Activated T-helper 2 cell treated with anti-CD3 and anti-CD28 coated beads, Interferon-gamma antibody, Interleukin-2, Interleukin-4, amounts not matched to agents 10 μg/mL and 5 μg/mL and 100 μg/mL, durations not matched to agents 14 hours and 24 hours and 36 hours (primary cell): ENCODE measurements at regions not wholly inside any gene's neighbourhood (a gene's known extent, or its start where the extent isn't known, plus 50 kb on each side); places are given as distances from the start of the nearest gene placed in this dataset.
A peak's percentile ranks its signal among the peaks of the same experiment; 100 is the strongest.

Source experiments
- DNase-seq: peaks from one replicate; pipeline ENCODE4 v3.0.0; 2021; ENCODE audit warnings: low spot score
- H3K27ac Mint-ChIP-seq: one replicate; pipeline ENCODE4 v1.8.0; 2021; ENCODE audit warnings: mixed read lengths
- H3K27me3 Mint-ChIP-seq: one replicate; pipeline ENCODE4 v1.8.0; 2021; ENCODE audit warnings: low read depth, mixed read lengths
- H3K36me3 Mint-ChIP-seq: one replicate; pipeline ENCODE4 v1.8.0; 2021; ENCODE audit warnings: low read depth, mixed read lengths
- H3K4me1 Mint-ChIP-seq: one replicate; pipeline ENCODE4 v1.8.0; 2021; ENCODE audit warnings: low read depth, mixed read lengths
- H3K4me3 Mint-ChIP-seq: one replicate; pipeline ENCODE4 v1.8.0; 2021; ENCODE audit warnings: low read depth, mild to moderate bottlenecking, moderate library complexity, mixed read lengths
- H3K9me3 Mint-ChIP-seq: one replicate; pipeline ENCODE4 v1.8.0; 2021; ENCODE audit warnings: mixed read lengths
- intact Hi-C: fragments of 100-400 bp; cut with micrococcal nuclease; formaldehyde crosslinking; loops from one replicate; pipeline ENCODE4 v1.15.1; 2023

DNA sequence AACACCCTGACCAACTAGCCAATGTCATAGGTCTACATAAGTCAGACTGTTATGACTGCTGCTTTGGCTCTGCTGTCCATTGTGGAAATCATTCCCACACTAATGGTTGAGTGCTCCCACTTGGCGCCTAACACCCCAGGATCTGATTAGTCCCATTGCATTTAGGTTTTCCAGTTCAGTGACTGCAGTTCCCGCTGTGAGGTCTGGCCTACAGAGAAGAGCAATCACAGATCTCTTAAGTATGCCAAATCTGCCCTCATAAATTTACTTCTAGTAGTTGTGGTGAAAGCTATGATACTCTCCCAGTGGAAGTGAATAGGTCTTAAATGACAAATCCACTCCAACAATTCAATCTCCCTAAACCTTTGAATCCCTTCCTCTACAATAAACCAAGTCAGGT is 77.3 kb upstream of the IL2 start:
- Mint-ChIP-seq H3K27ac (no peak overlapping the region), H3K4me3 (no peak overlapping the region), H3K27me3 (no peaks in the 10 kb centered on the region), H3K36me3 (peaks cover 5% of the 10 kb centered on the region), H3K4me1 (peaks cover 24% of the 10 kb centered on the region), H3K9me3 (peaks cover 20% of the 10 kb centered on the region)
- intact Hi-C loops, result no loop called here
- no peak for DNase-seq

- intact Hi-C loops, result no loop called here
- H3K27ac Mint-ChIP-seq, result no peak overlapping the region
- peaks cover 5% of the 10 kb centered on the region for H3K36me3 Mint-ChIP-seq
- H3K9me3 Mint-ChIP-seq, result peaks cover 20% of the 10 kb centered on the region
- H3K4me3 Mint-ChIP-seq, result no peak overlapping the region
- H3K27me3 Mint-ChIP-seq, result no peaks in the 10 kb centered on the region
- no peak for DNase-seq
- H3K4me1 Mint-ChIP-seq, result peaks cover 15% of the 10 kb centered on the region
Observed at GRCh38 chr4:122532766-122533165, 76.2 kb upstream of the IL2 start.

- H3K4me1 Mint-ChIP-seq, result peaks cover 9% of the 10 kb centered on the region
- H3K27ac Mint-ChIP-seq, result no peak overlapping the region
- no peaks in the 10 kb centered on the region for H3K27me3 Mint-ChIP-seq
- DNase-seq, result no peak
- H3K36me3 Mint-ChIP-seq, result peaks cover 5% of the 10 kb centered on the region
- no peak overlapping the region for H3K4me3 Mint-ChIP-seq
- intact Hi-C loops, result no loop called here
- peaks cover 20% of the 10 kb centered on the region for H3K9me3 Mint-ChIP-seq
Observed at GRCh38 chr4:122531514-122531913, 75.0 kb upstream of the IL2 start.

DNA sequence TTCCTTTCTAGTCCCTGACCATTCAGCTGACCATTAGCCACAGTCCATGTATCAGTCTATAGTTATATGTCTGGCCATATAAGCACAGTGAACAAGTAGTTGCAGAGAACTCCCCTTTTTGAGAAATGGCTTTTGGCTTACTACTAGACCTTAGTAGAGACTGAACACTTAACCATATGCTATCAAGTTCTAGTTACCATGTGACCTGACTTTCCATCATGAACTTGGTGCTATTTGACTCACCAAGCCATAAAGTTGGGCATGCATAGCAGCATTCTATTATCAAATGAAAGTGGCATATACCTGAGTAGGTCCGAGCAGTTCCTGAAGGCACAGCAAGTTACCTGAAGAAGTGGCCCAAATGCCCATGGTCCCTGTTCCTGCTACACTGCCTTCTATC is 74.5 kb upstream of the IL2 start:
- H3K27ac Mint-ChIP-seq, result no peak overlapping the region
- H3K4me1 Mint-ChIP-seq, result peaks cover 8% of the 10 kb centered on the region
- H3K36me3 Mint-ChIP-seq, result peaks cover 5% of the 10 kb centered on the region
- no peak overlapping the region for H3K4me3 Mint-ChIP-seq
- peaks cover 17% of the 10 kb centered on the region for H3K9me3 Mint-ChIP-seq
- H3K27me3 Mint-ChIP-seq, result no peaks in the 10 kb centered on the region
- DNase-seq, result no peak
- intact Hi-C loops, result no loop called here

- Mint-ChIP-seq H3K4me3 (no peak overlapping the region), H3K36me3 (peaks cover 10% of the 10 kb centered on the region), H3K27ac (no peak overlapping the region), H3K9me3 (peaks cover 12% of the 10 kb centered on the region), H3K27me3 (peaks cover 2% of the 10 kb centered on the region), H3K4me1 (peaks cover 5% of the 10 kb centered on the region)
- no peak for DNase-seq
- intact Hi-C loops, result no loop called here
Observed at GRCh38 chr4:122528879-122529278, 72.4 kb upstream of the IL2 start.

- H3K36me3 Mint-ChIP-seq, result peaks cover 10% of the 10 kb centered on the region
Observed at GRCh38 chr4:122525865-122526264, 69.3 kb upstream of the IL2 start.

GRCh38 chr4:122524176-122524575 is 67.7 kb upstream of the IL2 start:
- no peak for DNase-seq
- Mint-ChIP-seq H3K36me3 (peaks cover 10% of the 10 kb centered on the region), H3K9me3 (peaks cover 31% of the 10 kb centered on the region), H3K27me3 (peaks cover 6% of the 10 kb centered on the region), H3K4me3 (no peak overlapping the region), H3K4me1 (peaks cover 5% of the 10 kb centered on the region), H3K27ac (no peak overlapping the region)
- intact Hi-C loops, result no loop called here

More at GRCh38 chr4:122525865-122526264, 69.3 kb upstream of the IL2 start:
- H3K27me3 Mint-ChIP-seq, result peaks cover 2% of the 10 kb centered on the region
- H3K9me3 Mint-ChIP-seq, result peaks cover 26% of the 10 kb centered on the region
- H3K4me3 Mint-ChIP-seq, result no peak overlapping the region
- no peak for DNase-seq
- H3K27ac Mint-ChIP-seq, result no peak overlapping the region
- H3K4me1 Mint-ChIP-seq, result peaks cover 5% of the 10 kb centered on the region
- intact Hi-C loops, result no loop called here

DNA sequence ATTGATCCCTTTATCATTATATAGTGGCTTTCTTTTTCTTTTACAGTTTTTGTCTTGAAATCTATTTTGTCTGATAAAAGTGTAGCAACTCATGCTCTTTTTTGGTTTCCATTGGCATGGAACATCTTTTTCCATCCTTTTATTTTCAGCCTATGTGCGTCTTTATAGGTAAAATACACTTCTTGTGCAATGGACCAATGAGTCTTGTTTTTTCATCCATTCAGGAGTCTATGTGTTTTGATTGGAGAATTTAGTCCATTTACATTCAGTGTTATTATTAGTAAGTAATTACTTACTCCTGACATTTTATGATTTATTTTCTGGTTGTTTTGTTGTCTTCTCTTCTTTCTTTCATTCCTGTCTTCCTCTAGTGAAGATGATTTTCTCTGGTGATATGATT is 66.4 kb upstream of the IL2 start:
- Mint-ChIP-seq H3K9me3 (peaks cover 31% of the 10 kb centered on the region), H3K36me3 (peaks cover 10% of the 10 kb centered on the region), H3K4me1 (peaks cover 5% of the 10 kb centered on the region), H3K27me3 (peaks cover 14% of the 10 kb centered on the region), H3K27ac (no peak overlapping the region), H3K4me3 (no peak overlapping the region)
- intact Hi-C loops, result no loop called here
- no peak for DNase-seq

- Mint-ChIP-seq H3K27me3 (peaks cover 23% of the 10 kb centered on the region), H3K4me3 (no peak overlapping the region), H3K27ac (no peak overlapping the region), H3K4me1 (peaks cover 19% of the 10 kb centered on the region), H3K36me3 (no peaks in the 10 kb centered on the region), H3K9me3 (peaks cover 5% of the 10 kb centered on the region)
- DNase-seq, result no peak
- intact Hi-C loops, result no loop called here
Observed at GRCh38 chr4:122517345-122517744, 60.8 kb upstream of the IL2 start.

- peaks cover 27% of the 10 kb centered on the region for H3K27me3 Mint-ChIP-seq
- no peaks in the 10 kb centered on the region for H3K36me3 Mint-ChIP-seq
- H3K9me3 Mint-ChIP-seq, result peaks cover 5% of the 10 kb centered on the region
- intact Hi-C loops, result no loop called here
- H3K4me1 Mint-ChIP-seq, result peaks cover 23% of the 10 kb centered on the region
- no peak for DNase-seq
- H3K4me3 Mint-ChIP-seq, result no peak overlapping the region
- no peak overlapping the region for H3K27ac Mint-ChIP-seq
Observed at GRCh38 chr4:122516376-122516775, 59.9 kb upstream of the IL2 start.

DNA sequence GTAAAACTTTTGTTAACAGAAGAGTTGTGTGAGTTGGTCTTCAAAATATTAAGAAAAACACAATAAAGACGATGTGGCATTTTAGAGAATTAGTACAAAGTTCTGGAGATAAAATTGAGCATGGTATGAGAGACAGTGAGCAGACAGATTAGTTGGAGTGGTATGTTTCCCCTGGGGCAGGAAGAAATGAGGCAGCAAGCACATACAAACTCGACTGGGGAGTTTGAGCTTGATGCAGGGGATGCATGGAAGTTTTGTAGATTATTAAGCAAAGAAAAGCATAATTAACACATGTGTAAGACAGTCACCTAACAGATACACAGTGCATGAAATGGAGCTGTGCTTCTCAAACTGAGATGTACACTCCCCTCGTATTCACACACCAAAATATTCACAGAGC is 58.1 kb upstream of the IL2 start:
- H3K4me3 Mint-ChIP-seq, result no peak overlapping the region
- intact Hi-C loops, result no loop called here
- H3K36me3 Mint-ChIP-seq, result no peaks in the 10 kb centered on the region
- peaks cover 4% of the 10 kb centered on the region for H3K9me3 Mint-ChIP-seq
- H3K4me1 Mint-ChIP-seq, result peaks cover 23% of the 10 kb centered on the region
- peaks cover 23% of the 10 kb centered on the region for H3K27me3 Mint-ChIP-seq
- peak overlapping the region; percentile 1 for H3K27ac Mint-ChIP-seq
- DNase-seq, result no peak

- intact Hi-C loops, result no loop called here
- Mint-ChIP-seq H3K36me3 (no peaks in the 10 kb centered on the region), H3K27ac (no peak overlapping the region), H3K4me1 (peaks cover 34% of the 10 kb centered on the region), H3K27me3 (peaks cover 14% of the 10 kb centered on the region), H3K9me3 (no peaks in the 10 kb centered on the region), H3K4me3 (no peak overlapping the region)
- DNase-seq, result no peak
Observed at GRCh38 chr4:122512430-122512829, 55.9 kb upstream of the IL2 start.

DNA sequence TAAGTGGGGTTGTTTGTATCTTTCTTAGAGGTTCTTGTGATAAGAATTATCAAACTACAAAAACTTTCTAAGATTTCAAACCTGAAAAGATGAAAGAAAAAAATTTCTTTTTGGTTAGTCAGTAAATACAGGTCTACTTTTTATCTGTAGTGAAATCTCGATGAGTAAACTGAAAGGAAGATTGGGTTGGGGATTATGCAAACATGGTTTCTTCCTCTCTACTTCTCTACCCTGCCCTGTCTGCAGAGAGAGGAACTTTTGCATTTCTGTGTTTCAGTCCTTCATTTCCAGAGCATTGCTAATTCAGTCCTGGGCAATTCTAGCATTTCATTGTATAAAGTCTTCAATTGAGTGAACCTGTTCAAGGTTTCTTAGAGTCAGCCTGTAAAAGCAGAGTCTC is 51.6 kb upstream of the IL2 start:
- Mint-ChIP-seq H3K9me3 (no peaks in the 10 kb centered on the region), H3K36me3 (no peaks in the 10 kb centered on the region), H3K4me1 (peaks cover 57% of the 10 kb centered on the region), H3K4me3 (peak overlapping the region; percentile 54), H3K27me3 (peaks cover 22% of the 10 kb centered on the region), H3K27ac (peak overlapping the region; percentile 78)
- intact Hi-C loops, result loop anchor here (1.0 to 5.0 kb wide), 5 partner anchors 34 to 1164 kb away; no protein-coding TSS in a partner anchor
- no peak for DNase-seq
